HEK293 (cell line): ENCODE measurements at regions not wholly inside any gene's neighbourhood (a gene's known extent, or its start where the extent isn't known, plus 50 kb on each side); places are given as distances from the start of the nearest gene placed in this dataset.

Experiments
- CTCF ChIA-PET: fragments of 350-600 bp; formaldehyde crosslinking; extraction: SDS; loops from one replicate; lab custom pipeline; 2021; ENCODE audit warnings: antibody characterized with exemption; lab: Yijun Ruan, JAX
- POLR2A ChIA-PET: fragments of 300-600 bp; formaldehyde crosslinking; extraction: SDS; loops from one replicate; lab custom pipeline; 2020; ENCODE audit warnings: antibody characterized with exemption, inconsistent platforms; lab: Yijun Ruan, JAX
- H3K27ac ChIP-seq: fragments of 200-500 bp; sonication (Bioruptor generic); 2 replicates; pipeline ENCODE4 v1.5.1; 2014; ENCODE audit warnings: low read depth, low read length, control low read depth, inconsistent platforms; ENCODE audit errors: extremely low read depth
- H3K36me3 ChIP-seq, 2 experiments: fragments of 200-500 bp in 1 of 2; sonication (Bioruptor generic) in 1 of 2; 1 replicate in 1 of 2; 2 replicates in 1 of 2; pipeline ENCODE4 v1.5.1; 2014 to 2017; ENCODE audit warnings: inconsistent platforms in 2 of 2, low read length in 2 of 2; ENCODE audit not compliant: control insufficient read depth in 2 of 2, insufficient read depth in 1 of 2
- H3K4me1 ChIP-seq: fragments of 200-500 bp; sonication (Bioruptor generic); 2 replicates; pipeline ENCODE4 v1.5.1; 2014; ENCODE audit warnings: mild to moderate bottlenecking, low read length, inconsistent platforms; ENCODE audit not compliant: control insufficient read depth, insufficient read depth
- H3K4me3 ChIP-seq: 2 replicates; pipeline ENCODE4 v1.5.1; 2011; ENCODE audit warnings: low read depth, mild to moderate bottlenecking, control low read depth, low read length, moderate library complexity
- H3K9me3 ChIP-seq: fragments of 200-500 bp; sonication (Bioruptor generic); 2 replicates; pipeline ENCODE4 v1.5.1; 2014; ENCODE audit warnings: low read depth, low read length, inconsistent platforms; ENCODE audit not compliant: control insufficient read depth, insufficient read depth
- BCL11A ChIP-seq: fragments of 450-650 bp; formaldehyde crosslinking; IDR thresholded peaks from 2 replicates; pipeline ENCODE4 v1.5.1; 2016; ENCODE audit warnings: low read depth, missing biosample characterization, missing genetic modification characterization
- EGR2 ChIP-seq: fragments of 450-650 bp; formaldehyde crosslinking; IDR thresholded peaks from 2 replicates; pipeline ENCODE4 v1.5.1; 2016; ENCODE audit warnings: low read depth, missing biosample characterization, missing genetic modification characterization
- FEZF1 ChIP-seq: fragments of 450-650 bp; formaldehyde crosslinking; IDR thresholded peaks from 2 replicates; pipeline ENCODE4 v1.5.1; 2016; ENCODE audit warnings: missing biosample characterization, missing genetic modification characterization
- GLI4 ChIP-seq: fragments of 450-650 bp; formaldehyde crosslinking; IDR thresholded peaks from 2 replicates; pipeline ENCODE4 v1.5.1; 2016; ENCODE audit warnings: missing biosample characterization, missing genetic modification characterization
- GLIS1 ChIP-seq: fragments of 450-650 bp; formaldehyde crosslinking; IDR thresholded peaks from 2 replicates; pipeline ENCODE4 v1.5.1; 2016; ENCODE audit warnings: missing biosample characterization, missing genetic modification characterization
- SCRT2 ChIP-seq: fragments of 450-650 bp; formaldehyde crosslinking; IDR thresholded peaks from 2 replicates; pipeline ENCODE4 v1.5.1; 2016; ENCODE audit warnings: missing biosample characterization, missing genetic modification characterization
- ZBTB48 ChIP-seq: fragments of 450-650 bp; formaldehyde crosslinking; IDR thresholded peaks from 2 replicates; pipeline ENCODE4 v1.5.1; 2016; ENCODE audit warnings: missing biosample characterization, missing genetic modification characterization
- ZNF112 ChIP-seq: fragments of 450-650 bp; formaldehyde crosslinking; IDR thresholded peaks from 2 replicates; pipeline ENCODE4 v1.5.0; 2017; ENCODE audit warnings: missing biosample characterization, missing genetic modification characterization
- ZNF175 ChIP-seq: fragments of 450-650 bp; formaldehyde crosslinking; IDR thresholded peaks from 2 replicates; pipeline ENCODE4 v1.5.1; 2016; ENCODE audit warnings: missing biosample characterization, missing genetic modification characterization
- ZNF266 ChIP-seq: fragments of 450-650 bp; formaldehyde crosslinking; IDR thresholded peaks from 2 replicates; pipeline ENCODE4 v1.5.1; 2016; ENCODE audit warnings: missing biosample characterization, missing genetic modification characterization, low read depth
- ZNF324 ChIP-seq: fragments of 450-650 bp; formaldehyde crosslinking; IDR thresholded peaks from 2 replicates; pipeline ENCODE4 v1.5.1; 2016; ENCODE audit warnings: missing biosample characterization, missing genetic modification characterization
- ZNF426 ChIP-seq: fragments of 450-650 bp; formaldehyde crosslinking; IDR thresholded peaks from 2 replicates; pipeline ENCODE4 v1.5.1; 2017; ENCODE audit warnings: missing biosample characterization, missing genetic modification characterization, mild to moderate bottlenecking, inconsistent platforms, moderate library complexity
- ZNF473 ChIP-seq: fragments of 450-650 bp; formaldehyde crosslinking; IDR thresholded peaks from 2 replicates; pipeline ENCODE4 v1.5.1; 2017; ENCODE audit warnings: missing biosample characterization, missing genetic modification characterization
- ZNF513 ChIP-seq: fragments of 450-650 bp; IDR thresholded peaks from 2 replicates; pipeline ENCODE4 v1.5.1; 2018; ENCODE audit warnings: missing biosample characterization, missing genetic modification characterization
- ZNF548 ChIP-seq: fragments of 450-650 bp; formaldehyde crosslinking; IDR thresholded peaks from 2 replicates; pipeline ENCODE4 v1.5.1; 2016; ENCODE audit warnings: missing biosample characterization, missing genetic modification characterization
- ZNF580 ChIP-seq: fragments of 450-650 bp; formaldehyde crosslinking; IDR thresholded peaks from 2 replicates; pipeline ENCODE4 v1.5.1; 2016; ENCODE audit warnings: missing biosample characterization, missing genetic modification characterization
- ZNF701 ChIP-seq: fragments of 450-650 bp; formaldehyde crosslinking; IDR thresholded peaks from 2 replicates; pipeline ENCODE4 v1.5.1; 2016; ENCODE audit warnings: missing biosample characterization, missing genetic modification characterization
- ZNF747 ChIP-seq: fragments of 450-650 bp; formaldehyde crosslinking; IDR thresholded peaks from 2 replicates; pipeline ENCODE4 v1.5.1; 2016; ENCODE audit warnings: missing biosample characterization, missing genetic modification characterization
- ZNF768 ChIP-seq: fragments of 450-650 bp; formaldehyde crosslinking; IDR thresholded peaks from 2 replicates; pipeline ENCODE4 v1.5.1; 2018; ENCODE audit warnings: missing biosample characterization, mild to moderate bottlenecking, missing genetic modification characterization
- TF ChIP-seq, protein P1 (sequence below): fragments of 450-650 bp; formaldehyde crosslinking; IDR thresholded peaks from 2 replicates; pipeline ENCODE4 v1.5.1; 2017; ENCODE audit warnings: missing biosample characterization, missing genetic modification characterization
- TF ChIP-seq, protein P2 (sequence below): fragments of 450-650 bp; formaldehyde crosslinking; IDR thresholded peaks from 2 replicates; pipeline ENCODE4 v1.5.1; 2016; ENCODE audit warnings: missing biosample characterization, missing genetic modification characterization

- TF ChIP-seq ZNF324 (no peak), ZNF112 (tag by site-specific recombination) (no peak), GLI4 (tag by site-specific recombination) (no peak), ZNF473 (tag by site-specific recombination) (no peak), ZNF513 (tag by site-specific recombination) (no peak), FEZF1 (tag by site-specific recombination) (no peak), ZNF701 (tag by site-specific recombination) (no peak), ZNF266 (no peak)
- TF ChIP-seq, protein P1, sequence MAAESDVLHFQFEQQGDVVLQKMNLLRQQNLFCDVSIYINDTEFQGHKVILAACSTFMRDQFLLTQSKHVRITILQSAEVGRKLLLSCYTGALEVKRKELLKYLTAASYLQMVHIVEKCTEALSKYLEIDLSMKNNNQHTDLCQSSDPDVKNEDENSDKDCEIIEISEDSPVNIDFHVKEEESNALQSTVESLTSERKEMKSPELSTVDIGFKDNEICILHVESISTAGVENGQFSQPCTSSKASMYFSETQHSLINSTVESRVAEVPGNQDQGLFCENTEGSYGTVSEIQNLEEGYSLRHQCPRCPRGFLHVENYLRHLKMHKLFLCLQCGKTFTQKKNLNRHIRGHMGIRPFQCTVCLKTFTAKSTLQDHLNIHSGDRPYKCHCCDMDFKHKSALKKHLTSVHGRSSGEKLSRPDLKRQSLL: no peak
- TF ChIP-seq, protein P2, sequence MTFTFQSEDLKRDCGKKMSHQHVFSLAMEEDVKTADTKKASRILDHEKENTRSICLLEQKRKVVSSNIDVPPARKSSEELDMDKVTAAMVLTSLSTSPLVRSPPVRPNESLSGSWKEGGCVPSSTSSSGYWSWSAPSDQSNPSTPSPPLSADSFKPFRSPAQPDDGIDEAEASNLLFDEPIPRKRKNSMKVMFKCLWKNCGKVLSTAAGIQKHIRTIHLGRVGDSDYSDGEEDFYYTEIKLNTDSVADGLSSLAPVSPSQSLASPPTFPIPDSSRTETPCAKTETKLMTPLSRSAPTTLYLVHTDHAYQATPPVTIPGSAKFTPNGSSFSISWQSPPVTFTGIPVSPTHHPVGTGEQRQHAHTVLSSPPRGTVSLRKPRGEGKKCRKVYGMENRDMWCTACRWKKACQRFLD (tag by site-specific recombination): no peak
- TF ChIP-seq, all 188 proteins: peak for 0
These were observed 179.8 kb upstream of the TLE3 start (continued) for GRCh38 chr15:70277556-70277955.

DNA sequence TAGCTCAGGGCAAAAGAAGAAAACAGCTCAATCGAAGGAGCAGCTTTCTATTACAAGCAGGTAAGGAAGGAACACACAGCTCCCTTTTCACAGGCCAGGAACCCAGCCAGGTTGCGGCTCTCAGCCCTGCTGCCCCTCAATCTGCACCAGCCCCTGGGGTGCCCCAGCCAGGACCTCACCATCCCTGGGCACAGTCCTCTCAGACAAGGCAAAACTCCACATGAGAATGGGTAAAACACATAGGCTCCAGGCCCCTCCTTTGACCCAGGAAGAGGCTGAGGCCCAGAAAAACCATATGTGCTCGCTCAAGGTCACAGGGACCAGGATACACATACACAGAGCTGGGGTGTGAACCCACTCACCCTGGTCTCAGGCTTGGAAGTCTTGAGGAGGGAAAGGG is 178.7 kb upstream of the TLE3 start:
- TF ChIP-seq ZNF175 (tag by site-specific recombination) (no peak), ZNF747 (tag by site-specific recombination) (no peak), ZNF426 (tag by site-specific recombination) (no peak), ZNF580 (no peak), BCL11A (tag by site-specific recombination) (no peak), ZNF548 (tag by site-specific recombination) (no peak), GLIS1 (tag by site-specific recombination) (no peak)
- ChIA-PET CTCF (interaction anchor here (0.6 to 0.7 kb wide), 2 partner anchors 18 to 87 kb away, joined by 3 to 4 read pairs; no protein-coding TSS in a partner anchor), POLR2A (interaction anchor here (0.7 kb wide), 1 partner anchor 173 kb away, joined by 6 read pairs; no protein-coding TSS in a partner anchor)
- Histone ChIP-seq H3K4me3 (no peak overlapping the region), H3K4me1 (0 out of 2 replicates have a peak, but pooled peaks cover 2% of the 10 kb centered on the region), H3K36me3 (no peaks in the 10 kb centered on the region), H3K27ac (no peak overlapping the region), H3K9me3 (no peaks in the 10 kb centered on the region)

GRCh38 chr15:70275461-70276138 is 177.9 kb upstream of the TLE3 start:
- H3K9me3 ChIP-seq: no peaks in the 10 kb centered on the region
- no peaks in the 10 kb centered on the region for H3K36me3 ChIP-seq
- peaks cover 9% of the 10 kb centered on the region for H3K4me1 ChIP-seq
- TF ChIP-seq BCL11A (tag by site-specific recombination) (no peak), ZNF768 (peak; percentile 80; the same call in 1 of the 2 replicates), EGR2 (tag by site-specific recombination) (no peak), SCRT2 (peak; percentile 59), ZBTB48 (tag by site-specific recombination) (no peak)
- TF ChIP-seq, all 188 proteins: peak for 2
- no peak overlapping the region for H3K27ac ChIP-seq
- ChIA-PET POLR2A (interaction anchor here (0.5 to 0.7 kb wide), 4 partner anchors 172 to 503 kb away, joined by 3 to 6 read pairs (median 4); no protein-coding TSS in a partner anchor), CTCF (interaction anchor here (0.6 kb wide), 1 partner anchor 94 kb away, joined by 4 read pairs; no protein-coding TSS in a partner anchor)
- no peak overlapping the region for H3K4me3 ChIP-seq
